Activated CD8-positive, alpha-beta memory T cell treated with anti-CD3 and anti-CD28 coated beads for 24 hours (primary cell): ENCODE measurements at regions not wholly inside any gene's neighbourhood (a gene's known extent, or its start where the extent isn't known, plus 50 kb on each side); places are given as distances from the start of the nearest gene placed in this dataset.
"Not testable (repeated sequence)": the region's sequence is repeated elsewhere in the genome, so short reads cannot be mapped to it uniquely, and the experiment has no call there.

Experiments
- DNase-seq: peaks from one replicate; pipeline ENCODE4 v3.0.0-alpha.2; 2020

DNA sequence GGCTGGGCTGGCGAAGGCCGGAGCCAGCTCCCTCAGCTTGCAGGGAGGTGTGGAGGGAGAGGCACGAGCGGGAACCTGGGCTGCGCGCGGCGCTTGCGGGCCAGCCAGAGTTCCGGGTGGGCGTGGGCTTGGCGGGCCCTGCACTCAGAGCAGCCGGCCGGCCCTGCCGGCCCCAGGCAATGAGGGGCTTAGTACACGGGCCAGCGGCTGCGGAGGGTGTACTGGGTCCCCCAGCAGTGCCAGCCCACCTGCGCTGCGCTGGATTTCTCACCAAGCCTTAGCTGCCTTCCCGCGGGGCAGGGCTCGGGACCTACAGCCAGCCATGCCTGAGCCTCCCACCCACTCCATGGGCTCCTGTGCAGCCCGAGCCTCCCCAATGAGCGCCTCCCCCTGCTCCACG is 1021.4 kb downstream of the PLA2G4A start:
- not testable (repeated sequence) for DNase-seq

DNA sequence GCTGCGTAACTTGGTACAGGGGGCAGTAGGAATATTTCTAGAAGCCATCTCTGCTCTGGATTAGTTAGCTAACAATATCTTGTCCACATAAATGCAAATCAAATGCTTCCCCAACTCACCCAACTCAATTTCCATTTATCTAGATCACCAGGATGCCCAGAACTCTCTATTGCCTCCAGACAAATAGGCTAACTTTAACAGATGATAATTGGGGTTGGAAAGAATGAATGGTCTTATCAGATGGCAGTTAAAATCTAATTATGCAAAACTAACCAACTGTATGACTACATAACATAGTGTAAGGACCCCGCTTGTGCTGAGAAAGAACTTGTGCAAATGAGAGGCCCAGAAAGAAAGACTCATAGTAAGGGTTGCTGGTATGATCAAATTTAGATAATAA is 1024.8 kb downstream of the PLA2G4A start:
- no peak for DNase-seq

DNA sequence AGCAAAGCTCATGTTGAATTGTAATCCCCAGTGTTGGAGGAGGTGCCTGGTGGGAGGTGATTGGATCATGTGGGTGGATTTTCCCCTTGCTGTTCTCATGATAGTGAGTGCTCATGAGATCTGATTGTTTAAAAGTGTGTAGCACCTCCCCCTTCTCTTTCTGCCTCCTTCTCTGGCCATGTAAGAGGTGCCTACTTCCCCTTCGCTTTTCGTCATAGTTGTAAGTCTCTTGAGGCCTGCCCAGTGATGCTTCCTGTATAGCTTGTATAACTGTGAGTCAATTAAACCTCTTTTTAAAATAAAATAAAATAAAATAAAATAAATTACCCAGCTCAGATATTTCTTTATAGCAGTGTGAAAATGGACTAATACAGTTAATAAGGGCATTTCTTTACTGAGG is 1025.7 kb downstream of the PLA2G4A start:
- no peak for DNase-seq

DNA sequence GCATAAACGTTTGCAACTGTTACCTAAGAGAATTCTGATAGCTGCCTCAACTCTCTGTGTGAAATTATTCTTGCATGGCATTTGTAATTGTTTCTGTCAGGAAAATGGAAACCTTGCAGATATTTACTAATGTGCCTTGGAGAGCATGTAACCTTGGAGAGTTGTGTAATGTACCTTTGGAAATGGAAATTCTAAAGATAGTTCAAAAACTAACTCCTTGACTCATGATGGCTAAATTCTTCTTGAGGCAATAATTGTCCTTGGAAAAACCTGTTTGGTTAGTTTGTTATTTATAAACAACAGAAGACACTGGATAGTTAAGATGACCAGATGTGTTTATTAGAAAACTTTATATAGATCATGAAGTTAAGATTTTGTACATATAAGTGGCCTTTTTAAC is 1033.8 kb downstream of the PLA2G4A start:
- no peak for DNase-seq

DNA sequence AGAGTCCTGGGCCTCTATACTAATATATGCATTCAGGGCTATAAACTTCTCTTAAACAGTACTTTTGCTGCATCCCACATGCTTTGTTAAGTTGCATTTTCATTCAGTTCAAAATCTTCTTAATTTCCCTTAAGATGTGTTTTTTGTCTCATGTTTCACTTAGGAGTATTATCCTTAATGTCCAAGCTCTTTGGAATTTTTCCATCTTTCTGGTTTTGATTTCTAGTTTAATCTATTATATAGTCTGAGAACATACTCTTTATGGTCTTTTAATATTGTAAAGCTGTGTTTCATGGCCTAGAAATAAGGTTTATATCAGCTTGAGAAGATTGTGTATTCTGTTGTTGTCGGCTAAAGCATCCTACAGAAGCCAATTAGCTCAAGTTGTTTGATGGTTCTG is 1041.8 kb downstream of the PLA2G4A start:
- DNase-seq: no peak

DNA sequence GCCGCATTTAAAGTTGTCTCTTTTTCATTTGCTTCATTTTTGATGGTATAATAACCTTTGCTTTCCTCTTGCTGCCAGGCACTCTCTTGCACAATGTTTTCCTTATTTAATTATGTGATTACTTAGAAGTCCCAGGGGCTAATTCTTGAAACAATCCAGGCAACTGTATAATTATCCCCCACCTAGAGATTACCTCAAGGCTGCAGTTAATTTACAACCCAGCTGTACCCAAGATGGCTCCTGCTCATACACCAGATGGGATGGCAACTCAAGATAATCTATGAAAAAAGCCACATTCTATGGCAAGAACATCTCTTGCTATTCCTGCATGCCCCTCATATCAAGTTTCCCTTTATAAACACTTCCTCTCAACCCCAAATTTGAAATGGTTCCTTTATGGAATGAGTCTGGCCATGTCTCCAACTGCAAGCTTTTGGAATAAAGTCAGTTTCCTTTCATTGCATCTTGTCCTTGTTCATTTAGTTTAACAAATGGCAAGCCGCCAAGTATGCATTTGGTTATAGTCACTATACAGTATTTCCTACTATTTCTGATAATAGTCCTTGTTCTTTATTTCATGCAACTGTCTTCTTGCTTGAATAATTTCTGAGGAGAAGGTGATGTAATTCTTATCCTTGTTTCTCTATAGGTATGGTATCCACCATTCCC is 1042.6 kb downstream of the PLA2G4A start:
- no peak for DNase-seq

DNA sequence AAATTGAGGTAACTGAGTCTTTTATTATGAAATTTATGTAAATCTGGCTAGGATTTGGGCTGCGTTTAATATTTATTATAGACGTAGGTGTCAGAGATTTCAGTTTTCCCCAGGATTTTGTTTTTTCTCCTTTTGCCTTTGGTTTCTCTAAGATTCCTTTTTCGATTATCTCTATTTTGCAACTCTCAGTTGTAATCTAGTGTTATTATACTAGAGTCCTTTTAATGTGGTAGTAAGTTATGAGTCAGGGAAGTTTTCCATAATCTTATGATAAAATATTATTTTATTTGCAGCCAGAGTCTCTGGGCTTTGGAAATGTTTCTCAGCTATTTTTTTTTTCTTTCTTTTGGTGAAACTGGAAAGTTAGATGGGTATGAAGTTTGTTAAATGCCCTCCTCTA is 1043.8 kb downstream of the PLA2G4A start:
- no peak for DNase-seq

DNA sequence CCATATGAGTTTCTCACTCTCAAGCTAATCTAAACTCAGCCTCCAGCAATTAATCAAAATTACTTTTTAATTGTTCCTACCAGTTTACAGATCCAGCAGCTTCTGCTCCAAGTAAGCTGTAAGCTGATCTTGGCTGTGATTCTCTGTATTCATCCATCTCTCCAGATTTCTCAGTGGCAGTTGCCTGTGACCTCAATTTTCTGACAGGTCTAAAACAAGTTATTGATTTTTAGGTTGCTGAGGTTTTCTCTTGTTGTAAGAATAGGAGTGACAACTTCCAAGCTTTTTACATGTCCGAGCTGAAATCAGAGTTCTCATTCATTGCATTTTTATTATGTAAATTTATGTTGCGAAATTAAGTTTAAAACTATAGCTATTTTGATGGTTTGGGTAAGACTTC is 1044.4 kb downstream of the PLA2G4A start:
- DNase-seq: no peak

DNA sequence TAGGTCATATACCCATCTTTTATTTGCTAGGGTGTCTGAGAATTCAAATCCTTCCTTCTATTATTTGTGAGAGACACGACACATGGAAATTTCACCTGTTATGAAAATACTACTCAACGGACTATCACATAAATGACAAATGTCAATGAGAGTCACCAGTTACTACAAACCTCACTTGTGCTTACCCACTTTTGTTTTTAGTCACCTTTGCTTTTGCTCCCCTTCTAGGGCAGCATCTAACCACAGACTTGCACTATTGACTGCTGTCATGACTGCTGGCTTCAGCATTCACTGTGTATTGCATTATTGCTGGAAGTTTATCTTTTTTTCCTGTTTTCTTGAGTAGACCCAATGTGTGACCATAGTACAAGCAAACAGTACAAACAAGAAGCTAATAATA is 1048.0 kb downstream of the PLA2G4A start:
- no peak for DNase-seq

DNA sequence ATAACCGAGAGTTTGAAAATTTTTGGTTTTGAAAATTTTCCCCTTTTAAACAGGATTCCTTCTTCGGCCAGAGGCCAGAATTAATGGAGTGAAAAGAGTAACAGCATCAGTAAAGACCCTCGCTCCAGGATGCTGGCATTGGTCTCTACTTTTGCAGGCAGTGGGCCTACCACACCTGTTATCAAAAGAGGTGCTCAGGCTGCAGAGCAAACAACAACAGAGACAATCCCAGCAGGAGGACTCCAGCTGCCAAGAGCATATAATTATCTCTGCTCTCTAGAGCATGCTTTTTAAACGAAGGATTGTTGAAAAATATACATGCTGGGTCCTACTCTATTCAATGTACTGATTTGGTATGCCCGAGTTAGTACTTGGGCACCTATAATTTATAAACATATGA is 1048.5 kb downstream of the PLA2G4A start:
- DNase-seq: no peak

DNA sequence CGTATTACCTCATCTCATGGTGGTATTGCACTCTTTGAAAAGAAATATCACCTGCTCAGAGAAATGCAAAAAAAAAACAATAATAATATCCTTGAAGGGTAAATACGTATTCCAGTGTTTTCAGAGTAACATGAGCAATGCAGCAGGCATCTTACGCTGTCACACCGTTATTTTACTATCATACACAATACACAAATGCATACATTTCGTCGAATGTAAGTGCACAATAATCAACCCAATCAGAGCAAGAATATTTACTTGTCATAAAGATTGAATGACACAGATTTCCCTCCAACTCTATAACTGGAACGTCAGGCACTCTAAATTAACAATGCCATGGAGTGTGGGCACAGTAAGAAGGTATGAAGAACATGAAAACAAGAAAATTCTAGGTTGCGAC is 1050.1 kb downstream of the PLA2G4A start:
- DNase-seq: no peak

DNA sequence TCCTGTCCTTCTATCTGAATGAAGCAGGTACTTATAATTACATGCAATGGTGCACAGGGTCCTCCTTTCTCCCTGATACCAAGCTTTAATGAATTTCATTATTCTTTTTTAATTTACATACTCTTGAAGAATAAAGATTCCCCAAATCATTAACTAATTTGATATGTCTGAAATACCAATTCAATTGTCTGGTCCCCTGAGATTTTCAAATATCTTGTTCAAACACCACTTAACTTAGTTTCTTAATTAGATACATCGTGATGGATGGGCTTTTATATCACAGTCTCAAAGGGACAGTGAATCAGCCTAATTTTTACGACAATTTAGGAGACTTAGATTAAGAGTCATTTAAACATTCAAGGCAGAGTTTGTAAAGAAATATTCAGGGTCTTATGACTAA is 1054.6 kb downstream of the PLA2G4A start:
- no peak for DNase-seq

DNA sequence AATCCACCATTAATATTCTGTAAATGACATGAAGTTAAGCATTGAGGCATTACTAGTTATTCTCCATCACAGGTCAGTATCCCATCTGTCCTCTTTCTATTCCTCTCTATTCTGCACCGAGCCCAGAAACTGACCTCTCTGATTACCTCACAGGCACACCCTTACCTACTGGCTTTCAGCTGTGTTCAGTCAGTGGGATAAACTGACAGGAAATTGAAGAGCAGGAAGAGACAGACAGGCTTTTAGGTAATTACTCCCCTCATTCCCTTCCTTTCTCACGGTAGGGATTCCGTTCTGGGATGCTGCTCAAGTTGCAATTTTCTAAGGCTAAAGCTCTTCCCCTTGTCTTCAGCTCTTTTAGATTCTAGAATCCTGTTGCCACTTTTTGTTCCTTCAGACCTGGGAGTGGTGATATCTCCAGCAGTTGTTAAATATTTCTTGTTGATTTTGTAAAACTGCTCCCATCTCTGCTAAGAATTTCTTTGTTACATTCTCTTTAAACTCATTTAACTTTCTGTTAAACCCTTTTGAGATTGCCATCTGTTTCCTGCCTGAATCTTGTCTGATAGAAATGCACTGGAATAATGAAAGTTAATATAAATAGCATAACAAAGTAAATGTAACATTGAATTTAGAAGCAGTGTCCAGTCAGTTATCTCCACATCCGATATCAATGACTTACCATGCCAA is 1063.4 kb downstream of the PLA2G4A start:
- no peak for DNase-seq

DNA sequence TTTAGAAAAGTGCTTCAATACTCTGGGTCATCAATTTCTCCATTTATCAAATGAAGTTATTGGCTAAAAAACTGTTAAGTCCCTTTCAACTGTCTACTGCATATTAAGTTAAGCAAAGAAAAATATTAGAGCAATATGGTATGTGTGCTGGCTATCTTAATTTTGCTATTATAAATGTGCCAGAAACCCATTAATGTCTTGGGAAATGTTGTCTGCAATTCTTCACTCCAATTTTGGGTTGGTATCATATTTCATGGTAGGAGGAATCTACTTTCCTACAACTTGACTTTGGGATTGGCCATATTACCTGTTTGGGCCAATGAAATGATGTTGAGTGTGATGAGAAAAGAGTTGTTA is 1063.9 kb downstream of the PLA2G4A start:
- no peak for DNase-seq

DNA sequence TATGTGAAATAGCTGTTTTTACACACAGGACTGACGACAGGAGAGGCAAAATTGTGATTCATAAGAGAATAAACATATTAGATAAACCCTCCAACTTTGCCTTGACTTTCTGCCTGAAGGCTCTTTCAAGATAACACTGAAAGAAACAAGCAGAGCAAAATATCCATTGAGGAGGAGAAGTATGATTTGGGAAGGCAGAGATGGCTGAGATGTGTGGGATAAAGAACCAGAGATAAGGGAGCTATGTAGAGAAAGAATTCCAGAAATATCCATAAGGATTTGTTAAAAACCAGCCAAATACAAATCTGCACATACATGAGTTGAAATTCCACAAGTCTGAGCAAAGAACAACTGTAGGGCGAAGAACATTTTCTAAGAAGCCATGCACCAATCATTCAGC is 1064.7 kb downstream of the PLA2G4A start:
- DNase-seq: no peak

DNA sequence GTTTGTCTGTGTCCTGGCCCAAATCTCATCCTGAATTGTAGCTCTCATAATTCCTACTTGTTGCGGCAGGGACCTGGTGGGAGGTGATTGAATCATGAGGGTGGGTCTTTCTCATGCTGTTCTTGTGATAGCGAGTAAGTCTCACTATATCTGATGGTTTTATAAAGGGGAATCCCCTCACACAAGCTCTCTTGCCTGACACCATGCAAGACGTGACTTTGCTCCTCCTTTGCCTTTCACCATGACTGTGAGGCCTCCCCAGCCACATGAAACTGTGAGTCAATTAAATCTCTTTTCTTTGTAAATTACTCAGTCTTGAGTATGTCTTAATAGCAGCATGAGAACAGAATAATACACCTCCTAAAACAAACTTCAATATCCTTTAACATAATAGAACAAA is 1065.6 kb downstream of the PLA2G4A start:
- DNase-seq: no peak

DNA sequence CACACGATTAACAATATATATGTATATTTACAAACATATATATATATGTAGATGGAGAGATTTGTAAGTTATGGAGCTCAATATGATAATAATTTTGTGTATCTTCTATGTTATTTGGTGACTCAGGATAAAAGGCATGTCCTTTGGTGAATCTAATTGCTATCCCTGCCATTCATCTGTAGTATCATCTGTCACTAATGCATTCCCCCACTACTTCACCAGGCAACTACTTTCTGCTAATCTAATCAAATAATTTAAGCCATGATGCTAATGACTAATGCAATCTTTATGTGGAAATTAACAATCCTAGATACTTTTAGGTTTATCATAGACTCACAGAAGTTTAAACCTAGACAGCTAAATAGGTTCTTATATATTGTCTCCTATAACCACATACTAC is 1074.5 kb downstream of the PLA2G4A start:
- DNase-seq: no peak

DNA sequence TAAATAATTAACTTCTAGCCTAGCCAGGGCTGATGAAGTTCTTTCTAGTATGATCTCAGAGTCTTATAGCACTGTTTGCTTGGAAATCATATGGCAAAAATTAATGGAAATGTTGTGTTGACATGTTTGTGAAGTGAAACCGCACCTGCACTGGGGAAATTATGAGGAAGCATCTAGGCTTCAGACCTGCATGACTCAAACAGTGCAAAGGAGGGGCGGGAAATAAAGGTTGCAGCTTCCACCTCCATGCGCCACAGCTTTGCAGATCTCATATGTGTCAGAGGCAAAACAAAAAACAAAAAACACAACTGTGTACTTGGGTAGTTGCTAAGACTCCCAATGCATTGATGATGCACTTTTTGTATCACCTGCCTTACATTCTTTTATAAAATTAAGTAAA is 1080.6 kb downstream of the PLA2G4A start:
- DNase-seq: no peak

DNA sequence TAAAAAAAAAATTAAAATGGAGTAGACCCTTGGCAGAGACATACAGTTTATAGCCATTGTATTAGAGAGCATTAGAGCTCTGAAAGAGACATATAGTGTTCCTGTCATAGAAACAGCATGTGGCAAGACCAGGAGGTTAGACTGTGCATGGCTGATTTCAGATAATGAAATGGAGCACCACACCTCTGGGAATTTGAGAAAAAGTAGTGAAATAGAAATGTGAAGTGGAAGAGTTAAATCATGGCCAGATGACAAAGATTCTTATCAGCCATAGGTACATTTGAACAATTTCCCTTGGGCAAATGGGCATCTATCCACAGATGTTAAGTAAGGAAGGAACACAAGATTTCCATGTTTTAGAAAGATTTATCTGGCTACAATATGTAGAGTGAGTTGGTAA is 1083.1 kb downstream of the PLA2G4A start:
- no peak for DNase-seq

DNA sequence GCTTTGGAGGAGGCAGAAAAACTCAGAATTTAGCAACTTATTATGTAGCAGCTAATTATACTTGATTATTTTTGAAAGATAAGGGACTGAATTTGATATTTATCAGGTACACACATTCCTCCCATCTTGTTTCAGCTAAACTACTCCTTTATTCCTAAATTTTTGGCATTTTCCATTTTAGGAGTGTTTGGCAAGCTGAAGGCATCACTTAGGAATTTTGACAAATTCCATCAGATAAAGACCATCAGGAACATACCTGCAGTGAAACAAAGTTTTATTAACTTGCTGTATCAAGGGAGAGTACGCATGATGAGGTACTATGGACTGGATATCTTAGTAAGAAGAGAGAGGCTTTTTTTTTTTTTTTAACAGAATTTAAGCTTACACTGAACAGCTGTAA is 1092.2 kb downstream of the PLA2G4A start:
- DNase-seq: no peak

DNA sequence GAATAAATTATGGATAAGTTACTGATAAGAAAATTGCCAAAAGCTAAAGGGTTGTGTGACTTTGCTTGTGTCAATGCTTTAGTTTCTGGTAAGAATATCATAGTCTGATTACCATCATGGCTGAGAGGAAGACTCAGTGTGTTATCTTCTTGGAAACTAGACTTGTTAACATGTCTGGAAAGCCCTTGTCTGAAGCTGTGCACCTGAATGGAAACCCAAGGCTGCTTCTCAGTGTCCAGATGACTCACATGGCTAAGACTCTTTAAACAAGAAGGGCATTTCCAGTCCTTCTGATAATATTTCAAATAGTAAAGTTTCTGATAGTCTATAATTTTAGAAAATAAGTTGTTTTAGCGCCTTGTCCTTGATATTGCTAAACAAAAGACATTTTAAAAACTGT is 1092.7 kb downstream of the PLA2G4A start:
- DNase-seq: no peak

DNA sequence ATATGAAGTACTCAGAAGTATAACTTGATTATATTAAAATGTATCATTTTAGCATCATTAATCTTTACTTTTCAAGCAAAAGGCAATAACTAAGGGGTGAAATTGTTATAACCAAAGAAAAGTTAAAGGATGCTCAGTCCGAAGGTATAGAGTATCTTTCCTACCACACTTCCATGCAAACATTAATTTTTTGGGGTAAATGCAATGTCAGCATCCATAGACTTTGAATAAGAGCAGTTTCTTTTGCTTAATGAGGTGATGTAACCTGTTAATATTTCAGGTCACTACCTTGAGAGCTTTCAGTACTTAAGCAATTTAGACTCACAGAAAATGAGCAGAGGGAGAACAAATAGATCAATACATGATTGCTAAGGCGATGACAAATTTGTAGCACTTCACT is 1093.5 kb downstream of the PLA2G4A start:
- DNase-seq: no peak

DNA sequence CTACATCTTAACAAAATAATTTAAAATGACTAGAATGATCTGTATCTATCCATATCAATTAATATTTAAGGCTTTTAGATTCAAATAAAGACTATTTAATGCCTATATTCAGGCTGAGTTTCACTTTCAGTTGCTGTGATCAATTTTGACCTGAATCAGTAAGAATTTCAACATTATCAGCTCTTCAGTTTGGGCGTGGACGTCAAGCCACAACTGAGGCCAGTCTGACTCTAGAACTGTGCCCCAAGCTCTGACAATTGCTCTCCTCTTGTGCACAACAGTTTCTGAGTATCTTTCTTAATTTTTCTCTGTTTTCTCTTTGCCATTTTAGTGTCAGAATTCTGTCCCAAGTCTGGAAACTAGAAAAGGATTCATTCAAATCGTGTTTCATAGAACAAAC is 1095.5 kb downstream of the PLA2G4A start:
- DNase-seq: no peak

DNA sequence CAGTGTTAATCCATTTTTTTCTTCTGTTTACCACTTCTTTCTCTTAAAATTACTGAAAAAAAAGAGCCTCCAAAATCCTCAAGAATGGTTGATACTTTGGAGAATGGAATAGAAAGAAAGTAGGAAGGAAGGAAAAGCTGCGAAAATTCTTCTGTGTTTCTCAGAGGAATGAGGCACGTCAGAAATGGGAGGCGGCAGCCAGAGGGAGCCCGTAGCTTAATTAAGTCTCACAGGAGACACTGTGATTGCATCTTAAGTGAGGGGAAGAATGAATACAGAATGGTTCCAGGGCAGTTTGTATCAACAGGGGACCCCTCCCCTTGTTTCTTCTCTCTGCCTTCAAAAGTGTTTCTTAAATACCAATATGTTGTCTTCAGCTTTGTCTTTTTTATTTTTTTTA is 1099.5 kb downstream of the PLA2G4A start:
- no peak for DNase-seq

DNA sequence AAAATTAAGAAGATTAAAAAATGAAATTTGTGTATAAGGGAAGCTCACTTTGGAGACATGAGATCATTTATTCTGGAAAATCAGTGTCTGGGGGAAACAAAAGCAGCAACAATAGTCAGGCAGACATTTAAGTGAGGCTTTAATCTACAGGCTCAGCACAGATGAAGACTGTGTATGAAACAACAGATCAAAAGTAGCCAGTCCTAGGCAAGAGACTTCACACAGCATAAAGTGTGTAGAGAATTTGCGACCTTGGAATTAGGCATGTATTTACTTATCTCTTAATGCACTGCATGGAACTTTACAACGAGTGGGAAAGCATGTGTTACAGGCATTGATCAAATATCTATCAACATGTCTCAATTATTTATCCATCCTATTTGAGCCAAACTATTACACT is 1099.9 kb downstream of the PLA2G4A start:
- DNase-seq: no peak
